ENCODE measurements at regions not wholly inside any gene's neighbourhood (a gene's known extent, or its start where the extent isn't known, plus 50 kb on each side); places are given as distances from the start of the nearest gene placed in this dataset.

DNA sequence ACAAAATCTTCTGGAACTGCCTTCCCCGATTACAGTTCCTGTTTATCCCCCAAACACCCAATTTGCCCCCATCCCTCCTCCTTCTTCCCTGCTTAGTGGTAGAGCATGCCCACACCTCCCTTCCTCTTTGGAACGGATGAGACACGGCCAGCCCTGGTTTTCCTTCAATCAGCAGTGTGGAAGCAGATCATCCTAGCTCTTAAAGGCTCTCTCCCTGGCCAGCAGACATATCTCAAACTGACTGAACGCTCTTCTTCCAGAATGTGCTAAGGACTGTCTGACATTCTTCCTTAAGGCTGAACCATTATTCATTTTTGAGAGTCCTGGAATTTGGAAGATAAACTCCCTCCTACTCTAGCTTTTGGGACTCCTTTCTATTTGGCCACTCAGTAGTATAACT is 161.1 kb downstream of the TRIML1 start:
- TF ChIP-seq EP300 (IDR thresholded peaks at IDR 0.05) (no peak), POLR2AphosphoS5 (IDR thresholded peaks at IDR 0.05) (no peak), POLR2A (IDR thresholded peaks at IDR 0.05) (no peak)
- TF ChIP-seq, protein P1, sequence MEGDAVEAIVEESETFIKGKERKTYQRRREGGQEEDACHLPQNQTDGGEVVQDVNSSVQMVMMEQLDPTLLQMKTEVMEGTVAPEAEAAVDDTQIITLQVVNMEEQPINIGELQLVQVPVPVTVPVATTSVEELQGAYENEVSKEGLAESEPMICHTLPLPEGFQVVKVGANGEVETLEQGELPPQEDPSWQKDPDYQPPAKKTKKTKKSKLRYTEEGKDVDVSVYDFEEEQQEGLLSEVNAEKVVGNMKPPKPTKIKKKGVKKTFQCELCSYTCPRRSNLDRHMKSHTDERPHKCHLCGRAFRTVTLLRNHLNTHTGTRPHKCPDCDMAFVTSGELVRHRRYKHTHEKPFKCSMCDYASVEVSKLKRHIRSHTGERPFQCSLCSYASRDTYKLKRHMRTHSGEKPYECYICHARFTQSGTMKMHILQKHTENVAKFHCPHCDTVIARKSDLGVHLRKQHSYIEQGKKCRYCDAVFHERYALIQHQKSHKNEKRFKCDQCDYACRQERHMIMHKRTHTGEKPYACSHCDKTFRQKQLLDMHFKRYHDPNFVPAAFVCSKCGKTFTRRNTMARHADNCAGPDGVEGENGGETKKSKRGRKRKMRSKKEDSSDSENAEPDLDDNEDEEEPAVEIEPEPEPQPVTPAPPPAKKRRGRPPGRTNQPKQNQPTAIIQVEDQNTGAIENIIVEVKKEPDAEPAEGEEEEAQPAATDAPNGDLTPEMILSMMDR (IDR thresholded peaks at IDR 0.05): no peak
- no peak for ATAC-seq
- H3K27ac ChIP-seq: no peak overlapping the region
- H3K36me3 ChIP-seq: no peaks in the 10 kb centered on the region
- no peaks in the 10 kb centered on the region for H3K27me3 ChIP-seq
- 30 to 34% methylated on average over 2 to 4 of the region's 4 CpGs for WGBS, 2 donors (ENCODE audit: low coverage in 1 of 2)
- H3K4me3 ChIP-seq: no peak overlapping the region
- no peaks in the 10 kb centered on the region for H3K9me3 ChIP-seq
- no peaks in the 10 kb centered on the region for H3K4me1 ChIP-seq

DNA sequence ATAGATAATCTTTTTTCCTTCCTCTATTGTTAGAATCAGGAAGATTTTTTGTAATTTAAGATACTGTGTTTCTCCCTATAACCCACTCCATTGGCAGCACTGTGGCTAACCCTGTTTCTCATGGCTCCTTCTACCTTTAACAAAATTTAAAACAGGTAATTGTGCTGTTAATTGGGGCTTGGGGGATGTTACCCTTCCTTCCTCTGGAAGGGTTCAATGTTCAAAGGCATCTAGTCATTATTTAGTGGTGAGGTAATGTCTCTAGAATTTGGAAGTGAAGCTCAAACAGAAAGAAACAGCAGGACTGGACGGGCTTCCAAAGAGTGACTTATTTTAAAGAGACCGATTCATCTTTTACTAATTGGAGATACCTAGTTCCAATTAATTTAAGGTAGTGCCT is 166.4 kb downstream of the TRIML1 start:
- ATAC-seq: no peak
- WGBS, 2 donors (ENCODE audit: low coverage in 1 of 2): 73 to 77% methylated on average over 2 of the region's 2 CpGs
- no peak overlapping the region for H3K4me3 ChIP-seq
- no peaks in the 10 kb centered on the region for H3K9me3 ChIP-seq
- H3K27me3 ChIP-seq: no peaks in the 10 kb centered on the region
- H3K36me3 ChIP-seq: no peaks in the 10 kb centered on the region
- H3K4me1 ChIP-seq: no peaks in the 10 kb centered on the region
- TF ChIP-seq, protein P1 (IDR thresholded peaks at IDR 0.05): no peak
- no peak for TF ChIP-seq EP300 (IDR thresholded peaks at IDR 0.05)
- no peak for TF ChIP-seq POLR2AphosphoS5 (IDR thresholded peaks at IDR 0.05)
- TF ChIP-seq POLR2A (IDR thresholded peaks at IDR 0.05): no peak
- H3K27ac ChIP-seq: no peak overlapping the region

DNA sequence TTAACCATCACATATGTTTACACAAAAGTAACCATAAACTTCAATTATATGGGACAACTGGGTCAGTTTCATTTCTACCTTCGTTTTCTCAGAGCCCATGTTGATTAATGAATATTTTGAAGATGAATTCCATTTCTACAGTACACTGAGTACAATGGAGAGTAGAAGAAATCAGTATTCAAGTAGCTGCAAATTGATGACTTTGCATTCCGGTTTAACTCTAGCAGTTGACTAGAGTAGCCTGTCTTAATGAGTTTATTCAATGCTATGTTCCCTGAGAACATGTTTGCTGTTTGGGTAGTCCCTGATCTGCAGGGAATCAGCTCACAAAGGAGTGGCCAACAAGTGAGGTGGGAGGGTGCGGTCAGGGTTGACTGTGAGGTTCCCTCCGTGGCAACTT is 168.3 kb downstream of the TRIML1 start:
- H3K4me3 ChIP-seq: no peak overlapping the region
- no peaks in the 10 kb centered on the region for H3K9me3 ChIP-seq
- no peaks in the 10 kb centered on the region for H3K4me1 ChIP-seq
- H3K27me3 ChIP-seq: no peaks in the 10 kb centered on the region
- WGBS, 2 donors (ENCODE audit: low coverage in 1 of 2): 74 to 89% methylated on average over 4 of the region's 4 CpGs
- no peak overlapping the region for H3K27ac ChIP-seq
- ATAC-seq: no peak
- TF ChIP-seq EP300 (IDR thresholded peaks at IDR 0.05) (no peak), POLR2A (IDR thresholded peaks at IDR 0.05) (no peak), POLR2AphosphoS5 (IDR thresholded peaks at IDR 0.05) (no peak)
- TF ChIP-seq, protein P1 (IDR thresholded peaks at IDR 0.05): no peak
- no peaks in the 10 kb centered on the region for H3K36me3 ChIP-seq

DNA sequence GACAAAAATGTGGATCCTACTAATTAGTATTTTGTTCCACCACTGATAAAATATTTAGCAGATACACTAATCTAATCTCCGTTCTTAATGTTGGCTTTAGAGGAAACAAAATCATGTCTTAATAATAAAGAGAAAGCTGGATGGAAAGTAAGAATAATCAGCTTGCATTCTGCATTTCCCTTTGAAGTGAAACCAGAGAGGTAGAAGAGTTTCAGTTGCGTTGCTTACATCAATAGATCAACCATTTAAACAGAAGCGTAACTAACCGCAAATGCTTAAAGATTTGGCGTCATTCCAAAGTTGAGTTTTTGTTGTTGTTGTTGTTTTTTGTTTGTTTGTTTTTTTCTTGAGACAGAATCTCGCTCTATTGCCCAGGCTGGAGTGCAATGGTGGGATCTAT is 168.9 kb downstream of the TRIML1 start:
- 90% methylated on average over 6 of the region's 6 CpGs for WGBS, 2 donors (ENCODE audit: low coverage in 1 of 2)

DNA sequence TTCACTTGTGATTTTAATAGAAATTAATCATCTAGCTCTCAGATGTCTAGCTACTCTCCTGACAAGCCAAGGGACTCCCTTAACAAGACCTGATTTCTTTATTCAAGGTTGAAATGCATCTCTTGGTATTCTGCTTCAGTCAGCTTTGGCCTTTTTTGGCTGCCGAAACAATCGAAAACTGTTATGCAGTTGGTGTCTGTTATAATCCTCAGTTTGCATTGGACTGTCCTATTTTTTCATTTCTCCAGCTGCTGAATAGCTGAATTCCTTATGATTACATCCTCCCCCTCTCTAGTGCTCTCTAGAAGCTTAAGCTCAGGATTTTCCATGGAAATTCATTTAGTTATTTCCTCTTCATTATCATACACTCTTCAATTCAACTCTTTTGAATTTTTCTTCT is 177.2 kb downstream of the TRIML1 start:
- Histone ChIP-seq H3K27me3 (no peaks in the 10 kb centered on the region), H3K4me1 (no peaks in the 10 kb centered on the region), H3K36me3 (no peaks in the 10 kb centered on the region), H3K27ac (no peak overlapping the region), H3K4me3 (no peak overlapping the region), H3K9me3 (no peaks in the 10 kb centered on the region)
- ATAC-seq: no peak
- TF ChIP-seq POLR2A (IDR thresholded peaks at IDR 0.05): no peak
- TF ChIP-seq, protein P1 (IDR thresholded peaks at IDR 0.05): no peak
- TF ChIP-seq EP300 (IDR thresholded peaks at IDR 0.05): no peak
- TF ChIP-seq POLR2AphosphoS5 (IDR thresholded peaks at IDR 0.05): no peak
- WGBS, 2 donors (ENCODE audit: low coverage in 1 of 2): 79 to 92% methylated on average over 2 of the region's 2 CpGs

More for the DNA sequence above, 168.9 kb downstream of the TRIML1 start:
- Histone ChIP-seq H3K27me3 (no peaks in the 10 kb centered on the region), H3K4me3 (no peak overlapping the region), H3K9me3 (no peaks in the 10 kb centered on the region), H3K36me3 (no peaks in the 10 kb centered on the region), H3K4me1 (no peaks in the 10 kb centered on the region), H3K27ac (no peak overlapping the region)
- no peak for ATAC-seq
- TF ChIP-seq POLR2AphosphoS5 (IDR thresholded peaks at IDR 0.05): no peak
- no peak for TF ChIP-seq POLR2A (IDR thresholded peaks at IDR 0.05)
- no peak for TF ChIP-seq EP300 (IDR thresholded peaks at IDR 0.05)
- TF ChIP-seq, protein P1 (IDR thresholded peaks at IDR 0.05): no peak

Data from gastroesophageal sphincter (tissue), 4 donors.